HCT116 (cell line): ENCODE measurements at regions not wholly inside any gene's neighbourhood (a gene's known extent, or its start where the extent isn't known, plus 50 kb on each side); places are given as distances from the start of the nearest gene placed in this dataset.

ENCODE experiments used
- ATAC-seq: fragments of 200-7000 bp; cut with Tn5 transposase; 2 replicates; pipeline ENCODE4 v1.9.1; 2020; ENCODE audit warnings: mild to moderate bottlenecking, moderate library complexity
- BruUV-seq: library from RNA; stranded (reverse); fragments of 400-500 nt; replicated peaks from 2 replicates; lab custom pipeline; 2021; lab: Mats Ljungman, UMichigan
- CTCF ChIA-PET: fragments of 300-600 bp; sonication (Branson Sonifier 250); formaldehyde crosslinking; loops from one replicate; lab custom pipeline; 2021; ENCODE audit warnings: antibody characterized with exemption; lab: Charles Lee
- POLR2A ChIA-PET: fragments of 300-600, 350-600 bp; sonication (Branson Sonifier 250); formaldehyde crosslinking; loops from one replicate; lab custom pipeline; 2021; ENCODE audit warnings: antibody characterized with exemption; lab: Charles Lee
- RAD21 ChIA-PET, 2 experiments: fragments of 300-600 bp; sonication (Branson Sonifier 250); formaldehyde crosslinking; loops; one replicate each; lab custom pipeline; 2023; ENCODE audit warnings: low total read pairs in 2 of 2; ENCODE audit not compliant: uncharacterized antibody in 2 of 2, unreplicated experiment in 2 of 2, low non-redundant PET in 1 of 2; lab: Charles Lee
- DNase-seq: peaks from one replicate; pipeline ENCODE4 v3.0.0-alpha.2; 2010; ENCODE audit warnings: low read depth, low spot score
- H2AFZ ChIP-seq: fragments of 200-600 bp; shearing (Covaris generic), sonication (generic); 2 replicates; pipeline ENCODE4 v1.6.1; 2017; ENCODE audit warnings: low read depth, mixed run types, mixed read lengths, antibody characterized with exemption, low read length; ENCODE audit not compliant: poor library complexity, severe bottlenecking
- H3K27ac ChIP-seq: 2 replicates; pipeline ENCODE4 v1.5.1; 2012; ENCODE audit warnings: low read depth, low read length
- H3K27me3 ChIP-seq: fragments of 200-600 bp; sonication (generic); 2 replicates; pipeline ENCODE4 v1.6.1; 2016; ENCODE audit warnings: mixed run types, low read length, mixed read lengths; ENCODE audit not compliant: insufficient read depth
- H3K36me3 ChIP-seq, 2 experiments: fragments of 200-500 bp in 1 of 2; fragments of 200-600 bp in 1 of 2; sonication (Bioruptor generic) in 1 of 2; sonication (generic) in 1 of 2; 2 replicates each; pipeline versions ENCODE4 v1.5.1 to v1.6.1; 2014 to 2016; ENCODE audit warnings: low read length in 2 of 2, inconsistent platforms in 1 of 2, mixed read lengths in 1 of 2, mixed run types in 1 of 2; ENCODE audit not compliant: insufficient read depth in 2 of 2, control insufficient read depth in 1 of 2
- H3K4me1 ChIP-seq, 2 experiments: fragments of 200-600 bp in 1 of 2; sonication (generic) in 1 of 2; 2 replicates each; pipeline versions ENCODE4 v1.5.1 to v1.6.1; 2012 to 2017; ENCODE audit warnings: low read length in 2 of 2, inconsistent platforms in 1 of 2, mild to moderate bottlenecking in 1 of 2, mixed read lengths in 1 of 2, mixed run types in 1 of 2, moderate library complexity in 1 of 2; ENCODE audit not compliant: insufficient read depth in 2 of 2, control insufficient read depth in 1 of 2
- H3K4me2 ChIP-seq: fragments of 200-600 bp; sonication (generic); 2 replicates; pipeline ENCODE4 v1.6.1; 2017; ENCODE audit warnings: mixed run types, low read length, mixed read lengths
- H3K4me3 ChIP-seq, 2 experiments: fragments of 200-600 bp in 1 of 2; sonication (generic) in 1 of 2; replicated peaks in 1 of 2; 2 replicates each; pipeline ENCODE4 v1.5.1; 2011 to 2016; ENCODE audit warnings: low read length in 2 of 2, control low read depth in 1 of 2, low read depth in 1 of 2, mild to moderate bottlenecking in 1 of 2, mixed read lengths in 1 of 2, mixed run types in 1 of 2
- H3K79me2 ChIP-seq: fragments of 200-600 bp; sonication (generic); 2 replicates; pipeline ENCODE4 v1.6.1; 2017; ENCODE audit warnings: mild to moderate bottlenecking, mixed run types, low read length, moderate library complexity, mixed read lengths; ENCODE audit not compliant: insufficient read depth
- H3K9ac ChIP-seq: fragments of 200-600 bp; sonication (generic); 2 replicates; pipeline ENCODE4 v1.6.1; 2016; ENCODE audit warnings: low read length, mixed read lengths
- H3K9me2 ChIP-seq: fragments of 200-600 bp; sonication (generic), shearing (Covaris generic); 2 replicates; pipeline ENCODE4 v1.6.1; 2017; ENCODE audit warnings: mixed run types, mild to moderate bottlenecking, moderate library complexity; ENCODE audit not compliant: insufficient read depth
- H3K9me3 ChIP-seq, 2 experiments: fragments of 200-500 bp in 1 of 2; fragments of 200-600 bp in 1 of 2; sonication (Bioruptor generic) in 1 of 2; sonication (generic) in 1 of 2; 2 replicates each; pipeline ENCODE4 v1.6.1; 2014 to 2017; ENCODE audit warnings: low read length in 2 of 2, mixed read lengths in 2 of 2, inconsistent platforms in 1 of 2, low read depth in 1 of 2, mild to moderate bottlenecking in 1 of 2, mixed run types in 1 of 2, moderate library complexity in 1 of 2; ENCODE audit not compliant: control insufficient read depth in 1 of 2, insufficient read depth in 1 of 2
- H4K20me1 ChIP-seq: fragments of 200-600 bp; sonication (generic), shearing (Covaris generic); 2 replicates; pipeline ENCODE4 v1.6.1; 2017; ENCODE audit warnings: mixed run types, mild to moderate bottlenecking, moderate library complexity; ENCODE audit not compliant: insufficient read depth
- CEBPB ChIP-seq: IDR thresholded peaks from 2 replicates; pipeline ENCODE4 v1.6.1; 2012; ENCODE audit warnings: low read depth
- EGR1 ChIP-seq: IDR thresholded peaks from 2 replicates; pipeline ENCODE4 v1.6.1; 2012; ENCODE audit warnings: low read depth
- EZH2phosphoT487 ChIP-seq: fragments of 200-600 bp; IDR thresholded peaks from 2 replicates; pipeline ENCODE4 v1.6.1; 2018; ENCODE audit warnings: antibody characterized with exemption, borderline replicate concordance
- FOSL1 ChIP-seq: IDR thresholded peaks from 2 replicates; pipeline ENCODE4 v1.6.1; 2012; ENCODE audit warnings: low read depth
- JUND ChIP-seq: IDR thresholded peaks from 2 replicates; pipeline ENCODE4 v1.6.1; 2012
- POLR2A ChIP-seq: IDR thresholded peaks from 2 replicates; pipeline ENCODE4 v1.7.0; 2011; ENCODE audit warnings: borderline replicate concordance; ENCODE audit not compliant: insufficient read depth, insufficient read length; ENCODE audit errors: extremely low read depth
- POLR2AphosphoS5 ChIP-seq: IDR thresholded peaks from 2 replicates; pipeline ENCODE4 v1.6.1; 2011; ENCODE audit warnings: mild to moderate bottlenecking, low read depth, low read length, moderate library complexity
- SIN3A ChIP-seq: IDR thresholded peaks from 2 replicates; pipeline ENCODE4 v1.6.1; 2012; ENCODE audit warnings: low read depth
- SP1 ChIP-seq: IDR thresholded peaks from 2 replicates; pipeline ENCODE4 v1.6.1; 2012; ENCODE audit warnings: low read depth
- TCF7L2 ChIP-seq: IDR thresholded peaks from 2 replicates; pipeline ENCODE4 v1.7.0; 2011; ENCODE audit warnings: borderline replicate concordance, inconsistent platforms; ENCODE audit not compliant: insufficient read depth, insufficient read length; ENCODE audit errors: extremely low read depth
- ZFX ChIP-seq: fragments of 450-650 bp; IDR thresholded peaks from 2 replicates; pipeline ENCODE4 v1.6.1; 2017
- intact Hi-C: fragments of 100-400 bp; cut with micrococcal nuclease; formaldehyde crosslinking; loops from 2 replicates; pipeline ENCODE4 v1.10.0; 2022
- TF ChIP-seq, protein P1 (sequence below), 3 experiments: fragments of 200-600 bp in 1 of 3; sonication (generic) in 1 of 3; IDR thresholded peaks in 2 of 3; conservative IDR thresholded peaks in 1 of 3; 2 replicates each; pipeline ENCODE4 v1.5.1; 2012 to 2017; ENCODE audit warnings: low read depth in 2 of 3, low read length in 2 of 3, antibody characterized with exemption in 1 of 3, borderline replicate concordance in 1 of 3, control low read depth in 1 of 3, mild to moderate bottlenecking in 1 of 3, mixed read lengths in 1 of 3, mixed run types in 1 of 3, moderate library complexity in 1 of 3; ENCODE audit not compliant: insufficient read depth in 1 of 3
- TF ChIP-seq, protein P2 (sequence below): IDR thresholded peaks from 2 replicates; pipeline ENCODE4 v1.6.1; 2012
- TF ChIP-seq, protein P3 (sequence below): IDR thresholded peaks from 2 replicates; pipeline ENCODE4 v1.6.1; 2012
- TF ChIP-seq, protein P4 (sequence below): IDR thresholded peaks from 2 replicates; pipeline ENCODE4 v1.6.1; 2011; ENCODE audit warnings: mild to moderate bottlenecking, low read length, moderate library complexity; ENCODE audit not compliant: insufficient replicate concordance; ENCODE audit errors: extremely low read depth

DNA sequence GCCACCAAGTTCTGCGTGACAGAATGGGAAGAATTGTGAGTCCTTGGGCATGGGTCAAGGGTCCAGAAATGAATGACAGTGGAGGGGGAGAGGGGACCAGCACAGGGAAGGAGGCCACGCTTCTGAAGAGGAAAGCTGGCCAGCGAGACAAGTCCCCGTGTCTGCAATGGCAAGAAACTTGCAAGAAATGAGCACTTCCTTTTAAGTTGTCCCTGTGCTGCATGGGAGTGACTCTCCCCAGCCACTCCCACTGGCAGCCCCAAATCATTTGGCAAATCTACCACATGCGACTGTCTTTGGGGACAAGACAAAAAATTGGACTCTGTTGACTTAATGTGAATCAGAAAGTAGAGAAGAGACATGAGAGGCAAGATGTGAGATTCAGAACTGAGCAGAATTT is 242.2 kb upstream of the RREB1 start:
- Histone ChIP-seq H3K27ac (no peak overlapping the region), H3K4me2 (no peak overlapping the region), H3K79me2 (no peaks in the 10 kb centered on the region), H3K4me3 (no peak overlapping the region), H3K36me3 (no peaks in the 10 kb centered on the region), H3K9me2 (no peaks in the 10 kb centered on the region), H2AFZ (no peak overlapping the region), H3K9ac (no peak overlapping the region), H3K27me3 (no peaks in the 10 kb centered on the region), H4K20me1 (no peaks in the 10 kb centered on the region), H3K9me3 (peaks cover 0 to 3% of the 10 kb centered on the region in 2 experiments; a peak in 1 of 4 replicates)
- DNase-seq (no peak), ATAC-seq (no peak)
- CTCF ChIA-PET = no interaction called here
- RAD21 ChIA-PET = interaction anchor here in 1 of 2 experiments (0.7 kb wide), 1 partner anchor 54 kb away, joined by 3 read pairs; no protein-coding TSS in a partner anchor
- intact Hi-C loops = no loop called here
- POLR2A ChIA-PET = no interaction called here
- TF ChIP-seq, protein P1, sequence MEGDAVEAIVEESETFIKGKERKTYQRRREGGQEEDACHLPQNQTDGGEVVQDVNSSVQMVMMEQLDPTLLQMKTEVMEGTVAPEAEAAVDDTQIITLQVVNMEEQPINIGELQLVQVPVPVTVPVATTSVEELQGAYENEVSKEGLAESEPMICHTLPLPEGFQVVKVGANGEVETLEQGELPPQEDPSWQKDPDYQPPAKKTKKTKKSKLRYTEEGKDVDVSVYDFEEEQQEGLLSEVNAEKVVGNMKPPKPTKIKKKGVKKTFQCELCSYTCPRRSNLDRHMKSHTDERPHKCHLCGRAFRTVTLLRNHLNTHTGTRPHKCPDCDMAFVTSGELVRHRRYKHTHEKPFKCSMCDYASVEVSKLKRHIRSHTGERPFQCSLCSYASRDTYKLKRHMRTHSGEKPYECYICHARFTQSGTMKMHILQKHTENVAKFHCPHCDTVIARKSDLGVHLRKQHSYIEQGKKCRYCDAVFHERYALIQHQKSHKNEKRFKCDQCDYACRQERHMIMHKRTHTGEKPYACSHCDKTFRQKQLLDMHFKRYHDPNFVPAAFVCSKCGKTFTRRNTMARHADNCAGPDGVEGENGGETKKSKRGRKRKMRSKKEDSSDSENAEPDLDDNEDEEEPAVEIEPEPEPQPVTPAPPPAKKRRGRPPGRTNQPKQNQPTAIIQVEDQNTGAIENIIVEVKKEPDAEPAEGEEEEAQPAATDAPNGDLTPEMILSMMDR (IDR thresholded peaks at IDR 0.05 in 2 of 3, conservative IDR thresholded peaks at IDR 0.05 in 1 of 3; ENCODE audit: borderline replicate concordance in 1 of 3, insufficient read depth in 1 of 3, low read depth in 2 of 3, low read length in 2 of 3) = no peak
- TF ChIP-seq ZFX (no peak), POLR2AphosphoS5 (no peak), SP1 (no peak), POLR2A (no peak), CEBPB (no peak), EZH2phosphoT487 (no peak), FOSL1 (no peak), SIN3A (no peak), TCF7L2 (no peak), JUND (no peak), EGR1 (no peak)
- TF ChIP-seq, protein P2, sequence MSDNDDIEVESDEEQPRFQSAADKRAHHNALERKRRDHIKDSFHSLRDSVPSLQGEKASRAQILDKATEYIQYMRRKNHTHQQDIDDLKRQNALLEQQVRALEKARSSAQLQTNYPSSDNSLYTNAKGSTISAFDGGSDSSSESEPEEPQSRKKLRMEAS = no peak
- TF ChIP-seq, protein P3, sequence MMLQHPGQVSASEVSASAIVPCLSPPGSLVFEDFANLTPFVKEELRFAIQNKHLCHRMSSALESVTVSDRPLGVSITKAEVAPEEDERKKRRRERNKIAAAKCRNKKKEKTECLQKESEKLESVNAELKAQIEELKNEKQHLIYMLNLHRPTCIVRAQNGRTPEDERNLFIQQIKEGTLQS = no peak
- TF ChIP-seq, protein P4, sequence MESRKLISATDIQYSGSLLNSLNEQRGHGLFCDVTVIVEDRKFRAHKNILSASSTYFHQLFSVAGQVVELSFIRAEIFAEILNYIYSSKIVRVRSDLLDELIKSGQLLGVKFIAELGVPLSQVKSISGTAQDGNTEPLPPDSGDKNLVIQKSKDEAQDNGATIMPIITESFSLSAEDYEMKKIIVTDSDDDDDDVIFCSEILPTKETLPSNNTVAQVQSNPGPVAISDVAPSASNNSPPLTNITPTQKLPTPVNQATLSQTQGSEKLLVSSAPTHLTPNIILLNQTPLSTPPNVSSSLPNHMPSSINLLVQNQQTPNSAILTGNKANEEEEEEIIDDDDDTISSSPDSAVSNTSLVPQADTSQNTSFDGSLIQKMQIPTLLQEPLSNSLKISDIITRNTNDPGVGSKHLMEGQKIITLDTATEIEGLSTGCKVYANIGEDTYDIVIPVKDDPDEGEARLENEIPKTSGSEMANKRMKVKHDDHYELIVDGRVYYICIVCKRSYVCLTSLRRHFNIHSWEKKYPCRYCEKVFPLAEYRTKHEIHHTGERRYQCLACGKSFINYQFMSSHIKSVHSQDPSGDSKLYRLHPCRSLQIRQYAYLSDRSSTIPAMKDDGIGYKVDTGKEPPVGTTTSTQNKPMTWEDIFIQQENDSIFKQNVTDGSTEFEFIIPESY = no peak
- TF ChIP-seq, all 23 proteins: peak for 0
- no TSS peak for BruUV-seq
- H3K4me1 ChIP-seq = no peaks in the 10 kb centered on the region; a peak in 1 of 4 replicates
